NCI-H524 treated with DMSO at 0.1 percent for 48 hours (cell line): ENCODE measurements at regions not wholly inside any gene's neighbourhood (a gene's known extent, or its start where the extent isn't known, plus 50 kb on each side); places are given as distances from the start of the nearest gene placed in this dataset.

Source experiments
- DNase-seq: peaks from one replicate; lab custom pipeline; 2025; lab: John Stamatoyannopoulos, UW

DNA sequence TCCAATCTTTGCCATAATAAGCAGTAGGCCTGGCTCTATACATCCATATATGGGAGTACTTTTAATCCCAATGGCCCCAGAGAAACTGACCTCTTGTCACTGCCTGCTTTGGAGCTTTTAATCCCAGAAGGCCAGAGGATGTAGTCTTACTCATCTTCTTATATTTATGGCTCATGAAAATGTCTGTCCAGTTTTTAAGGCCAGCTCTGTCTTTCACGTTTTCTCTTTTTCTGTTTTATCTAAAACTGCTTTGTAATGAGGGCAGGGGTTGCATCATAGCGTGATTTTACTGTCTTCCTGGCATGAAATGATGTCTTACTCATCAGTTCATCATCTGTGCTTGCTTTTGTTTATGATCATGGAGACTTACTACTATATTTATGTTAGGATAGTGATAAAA lies 1094.9 kb downstream of the MAT2B start:
- no peak for DNase-seq

GRCh38 chr5:164600929-164601535 lies 1095.6 kb downstream of the MAT2B start:
- DNase-seq = no peak

DNA sequence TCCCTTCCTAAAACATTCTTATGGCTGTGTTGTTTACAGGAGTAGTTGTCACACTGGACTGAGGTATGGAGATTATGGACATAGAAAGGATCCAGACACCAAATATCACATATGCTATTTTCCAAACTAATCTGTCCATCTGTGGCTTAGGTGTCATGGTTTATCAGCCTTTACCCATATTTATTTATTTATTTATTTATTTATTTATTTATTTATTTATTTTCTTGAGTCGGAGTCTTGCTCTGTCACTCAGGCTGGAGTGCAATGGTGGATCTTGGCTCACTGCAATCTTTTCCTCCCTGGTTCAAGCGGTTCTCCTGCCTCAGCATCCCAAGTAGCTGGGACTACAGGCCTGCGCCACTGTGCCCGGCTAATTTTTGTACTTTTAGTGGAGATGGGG lies 1103.1 kb downstream of the MAT2B start:
- DNase-seq = no peak

DNA sequence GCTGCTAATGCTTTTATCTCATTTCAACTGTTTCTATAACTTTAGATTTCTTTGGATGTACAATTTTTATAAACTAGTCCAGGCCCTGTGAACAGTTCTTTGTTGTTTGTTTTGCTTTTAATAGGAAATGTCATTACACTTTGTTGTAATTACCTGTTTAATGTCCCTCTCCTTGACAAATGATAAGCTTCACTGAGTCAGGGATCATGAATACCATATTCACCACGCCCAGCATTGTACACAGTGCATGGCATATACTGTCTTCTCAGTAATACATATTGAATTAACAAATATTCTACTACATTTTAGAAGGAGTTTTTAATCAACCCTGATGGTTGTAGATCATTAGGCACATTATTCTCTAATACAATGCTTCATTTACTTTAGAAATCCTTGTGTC lies 1105.0 kb downstream of the MAT2B start:
- DNase-seq = no peak

DNA sequence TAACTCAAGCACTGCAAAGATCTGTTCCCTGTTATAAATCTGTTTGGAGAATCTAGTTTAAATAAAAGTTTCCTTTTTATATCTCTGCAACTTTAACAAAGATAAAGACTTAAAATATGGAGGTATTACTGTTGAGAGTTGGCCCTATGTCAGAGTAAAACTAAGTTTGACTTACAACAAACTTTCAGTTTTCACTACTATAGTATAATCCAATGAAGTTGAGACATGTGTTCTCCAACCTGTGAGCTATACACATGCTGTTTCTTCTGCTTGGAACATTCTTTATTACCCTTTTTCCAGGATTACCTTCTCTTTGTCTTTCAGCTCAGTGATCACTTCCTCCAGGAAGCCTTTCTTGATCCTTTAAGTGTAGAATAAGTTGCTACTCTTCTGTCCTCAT lies 1109.3 kb downstream of the MAT2B start:
- no peak for DNase-seq

DNA sequence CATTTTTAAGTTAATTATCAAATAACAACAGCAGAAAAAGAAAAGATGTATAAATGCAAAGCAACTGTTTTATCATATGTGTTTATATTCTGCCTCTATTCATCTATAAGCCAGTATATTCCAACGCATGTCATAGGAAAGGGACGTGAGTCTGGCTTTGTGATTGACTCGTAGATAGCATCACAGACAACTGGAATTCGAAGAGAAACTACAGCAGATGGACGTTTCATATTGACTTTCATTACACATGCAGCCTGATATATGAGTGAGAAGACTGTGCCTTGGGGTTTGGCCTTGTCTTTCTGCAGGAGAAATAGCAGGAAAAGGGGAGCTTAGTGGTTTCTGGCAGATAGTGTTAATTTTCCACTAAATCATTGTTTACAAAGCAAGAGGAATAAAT lies 1111.9 kb downstream of the MAT2B start:
- no peak for DNase-seq

DNA sequence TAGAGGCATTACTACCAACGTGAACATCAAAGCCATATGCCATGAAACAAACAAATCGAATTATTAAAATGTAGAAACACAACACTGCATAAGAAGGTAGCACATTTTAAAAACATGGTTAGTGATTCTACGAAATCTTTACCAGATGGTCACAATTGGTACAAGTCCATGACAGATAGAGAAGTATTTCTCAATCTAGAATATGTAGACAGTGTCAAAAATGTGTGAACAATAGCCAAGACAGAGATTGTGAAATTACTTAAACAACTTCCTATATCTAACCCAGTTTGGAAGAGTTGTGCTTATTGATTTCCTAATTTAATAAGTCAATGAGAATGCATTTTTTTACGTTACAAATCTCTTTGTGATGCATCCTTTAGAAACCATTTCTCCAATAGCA lies 1121.6 kb downstream of the MAT2B start:
- DNase-seq = no peak

DNA sequence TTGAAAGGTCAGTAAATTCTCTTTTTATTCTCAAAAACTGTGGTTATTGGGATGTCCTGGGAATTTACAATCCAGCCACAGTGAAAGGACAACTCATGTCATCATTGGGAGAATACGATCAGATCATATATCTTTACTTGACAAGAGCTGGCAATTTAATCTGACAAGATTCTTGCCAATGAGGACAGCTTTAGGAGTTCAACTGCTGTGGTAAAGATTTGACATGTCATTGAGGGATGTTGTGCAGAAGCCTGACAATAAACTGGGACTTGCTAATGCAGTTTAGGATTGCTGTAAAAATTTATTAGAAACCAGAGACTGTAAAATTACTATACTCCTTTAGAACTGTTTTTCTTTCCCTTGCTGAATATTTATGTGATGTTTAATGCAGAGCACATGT lies 1131.0 kb downstream of the MAT2B start:
- no peak for DNase-seq

DNA sequence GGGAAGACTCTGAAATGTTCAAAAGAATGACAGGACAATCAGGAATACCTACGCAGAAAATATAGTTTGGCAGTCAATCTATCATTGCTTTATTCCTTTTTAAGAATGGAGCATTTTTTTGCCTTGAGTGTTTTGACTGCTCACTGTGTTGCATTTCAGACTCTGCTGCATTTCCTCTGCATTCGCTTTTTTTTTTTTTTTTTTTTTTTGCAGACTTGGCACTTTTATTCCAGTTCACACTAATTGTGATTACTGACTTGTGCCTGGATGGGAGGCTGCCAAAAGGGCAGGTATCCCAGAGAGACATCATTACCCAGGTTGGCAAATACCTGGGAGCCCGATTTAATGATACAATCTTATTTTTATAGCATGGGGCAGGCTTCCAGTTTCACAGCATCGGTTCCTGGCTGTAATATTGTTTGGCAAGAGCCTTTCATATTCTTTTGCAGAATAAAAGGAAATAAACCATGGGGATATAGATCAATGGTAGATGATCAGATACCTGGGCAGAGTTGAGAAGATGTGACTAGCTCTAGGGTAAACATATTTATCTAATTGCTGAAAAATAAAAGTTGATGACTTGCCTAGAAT lies 1132.6 kb downstream of the MAT2B start:
- DNase-seq = no peak

DNA sequence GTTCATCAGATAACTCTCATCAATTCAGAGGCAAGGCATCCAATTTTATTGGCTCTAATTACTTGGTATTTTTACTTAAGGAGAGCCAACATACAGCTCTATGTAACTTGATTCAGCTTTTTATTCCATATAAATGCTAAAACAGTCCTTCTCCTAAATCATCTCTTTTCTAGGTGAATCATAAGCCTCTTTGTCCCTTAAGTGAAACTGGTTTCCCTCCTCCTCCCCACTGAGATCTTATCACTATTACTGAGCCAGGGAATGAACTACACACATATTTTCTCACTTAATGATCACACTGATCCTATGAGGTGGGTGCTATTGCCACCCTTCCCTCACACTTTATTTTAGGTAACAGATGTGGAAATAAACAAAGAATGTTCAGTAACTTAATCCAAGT lies 1143.8 kb downstream of the MAT2B start:
- DNase-seq = no peak

DNA sequence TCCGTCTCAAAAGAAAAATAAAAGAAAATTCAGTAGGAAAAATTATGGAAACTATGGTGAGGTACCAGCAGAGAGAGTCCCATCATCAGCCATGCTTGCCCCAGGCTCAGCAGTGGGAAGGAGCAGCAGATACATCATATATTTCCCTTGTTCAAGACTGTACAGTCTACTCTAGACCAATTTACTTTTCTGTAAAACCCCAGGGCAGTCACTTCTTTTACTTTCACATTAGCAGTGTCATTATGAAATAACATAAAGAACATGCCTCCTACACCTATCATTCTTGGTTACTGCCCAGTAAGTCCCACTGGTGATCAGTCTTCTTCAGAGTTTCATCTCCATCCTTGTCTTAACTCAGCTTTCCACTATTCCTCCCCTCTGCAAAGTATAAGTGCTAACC lies 1145.0 kb downstream of the MAT2B start:
- no peak for DNase-seq

DNA sequence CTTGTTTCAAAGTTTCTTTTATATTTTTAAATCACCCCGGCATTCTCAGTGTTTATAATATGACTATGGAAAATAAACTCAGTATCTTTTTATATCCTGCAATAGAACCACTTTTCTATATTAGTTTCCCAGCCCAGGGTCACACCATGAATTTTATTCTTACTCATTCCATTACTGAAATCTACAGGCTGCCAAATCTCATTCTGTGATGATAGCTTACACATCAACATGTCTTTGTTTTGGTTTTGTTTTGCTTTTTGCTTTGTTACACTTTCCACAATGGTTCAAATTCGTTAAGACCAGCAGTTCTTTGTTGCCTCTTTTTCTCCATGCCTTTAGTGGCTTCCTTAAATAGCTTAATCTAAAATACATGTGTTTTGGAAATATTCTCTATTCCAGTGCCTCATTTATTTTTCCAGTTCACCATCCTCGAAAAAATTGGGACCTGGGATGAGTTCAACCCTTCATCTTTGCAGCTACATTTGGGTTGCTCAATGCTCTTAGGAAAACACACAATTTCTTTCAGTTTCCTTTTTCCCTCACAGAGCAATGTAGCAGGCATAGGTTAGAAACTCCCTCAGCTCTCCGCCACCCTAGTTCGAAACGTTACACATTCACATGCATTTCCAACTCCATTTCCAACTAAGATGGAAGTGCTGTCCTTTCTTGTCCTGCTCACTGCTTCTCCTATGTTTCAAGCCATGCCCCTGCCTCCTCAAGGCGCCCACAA lies 1146.3 kb downstream of the MAT2B start:
- no peak for DNase-seq

- no peak for DNase-seq
Observed at GRCh38 chr5:164652276-164652660, 1146.8 kb downstream of the MAT2B start.

- DNase-seq = no peak
Observed at GRCh38 chr5:164663198-164663989, 1158.0 kb downstream of the MAT2B start.

GRCh38 chr5:164671640-164672039 lies 1166.2 kb downstream of the MAT2B start:
- DNase-seq = no peak

- no peak for DNase-seq
Observed at GRCh38 chr5:164672205-164672604, 1166.8 kb downstream of the MAT2B start.

GRCh38 chr5:164672931-164673694 lies 1167.7 kb downstream of the MAT2B start:
- no peak for DNase-seq

DNA sequence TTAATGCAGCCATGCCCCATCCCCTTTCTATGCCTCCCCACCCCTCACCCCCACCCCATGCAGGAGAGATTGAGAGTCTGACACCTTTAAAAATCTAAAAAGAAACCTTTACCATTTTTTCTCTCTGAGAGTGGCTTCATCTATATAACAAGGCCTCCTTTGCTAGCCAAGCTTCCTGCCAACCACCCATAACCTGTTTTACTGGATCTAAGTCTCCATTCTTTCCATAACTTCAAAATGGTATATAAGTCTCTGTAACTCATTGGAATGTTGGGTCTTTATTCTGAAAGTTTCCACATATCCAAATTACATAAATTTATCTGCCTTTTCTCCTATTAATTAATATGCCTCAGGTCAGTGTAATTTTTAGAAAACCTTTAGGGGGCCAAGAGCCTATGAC lies 1174.0 kb downstream of the MAT2B start:
- DNase-seq = no peak

GRCh38 chr5:164680216-164680615 lies 1174.8 kb downstream of the MAT2B start:
- DNase-seq = no peak

DNA sequence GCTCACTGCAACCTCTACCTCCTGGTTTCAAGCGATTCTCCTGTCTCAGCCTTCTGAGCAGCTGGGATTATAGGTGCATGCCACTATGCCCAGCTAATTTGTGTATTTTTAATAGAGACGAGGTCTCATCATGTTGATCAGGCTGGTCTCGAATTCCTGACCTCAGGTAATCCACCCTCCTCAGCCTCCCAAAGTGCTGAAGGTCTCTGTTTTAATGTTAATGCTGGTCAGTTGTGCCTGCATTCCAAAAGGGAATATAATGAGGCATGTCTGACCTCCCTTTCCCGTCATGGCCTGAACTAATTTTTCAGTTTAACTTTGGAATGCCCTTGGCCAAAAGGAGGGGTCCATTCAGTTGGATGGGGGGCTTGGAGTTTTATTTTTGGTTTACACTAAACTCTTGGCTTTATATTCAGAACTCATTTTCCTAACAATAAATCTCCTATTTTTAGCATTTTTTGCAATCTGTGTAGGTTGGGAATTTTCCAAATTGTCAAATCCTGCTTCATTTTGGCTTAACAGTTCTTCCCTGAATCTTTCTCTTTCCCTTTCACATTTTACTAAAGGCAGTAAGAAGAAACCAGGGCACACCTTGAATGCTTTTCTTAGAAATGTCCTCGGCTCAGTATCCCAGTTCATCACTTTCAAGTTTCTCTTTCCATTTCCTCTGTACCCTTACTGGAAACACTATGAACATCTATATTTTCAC lies 1175.5 kb downstream of the MAT2B start:
- DNase-seq = no peak

GRCh38 chr5:164687391-164687790 lies 1182.0 kb downstream of the MAT2B start:
- DNase-seq = no peak
